Left colon (tissue), 2 donors: ENCODE measurements at regions not wholly inside any gene's neighbourhood (a gene's known extent, or its start where the extent isn't known, plus 50 kb on each side); places are given as distances from the start of the nearest gene placed in this dataset.
"Not testable (repeated sequence)": the region's sequence is repeated elsewhere in the genome, so short reads cannot be mapped to it uniquely, and the experiment has no call there.

Experiments used
- ATAC-seq: fragments of 200-7000 bp; cut with Tn5 transposase; one replicate; pipeline ENCODE4 v1.9.1; 2020; ENCODE audit warnings: mild to moderate bottlenecking, moderate library complexity
- DNase-seq, 2 donors: peaks; one replicate each; pipeline ENCODE4 v3.0.0-alpha.2; 2020
- intact Hi-C, 2 donors: fragments of 100-400 bp; cut with DNase I in 1 of 2; cut with micrococcal nuclease in 1 of 2; formaldehyde crosslinking; loops; one replicate each; pipeline versions ENCODE4 v1.11.2 to v1.14.0; 2022; cut with DNase I, micrococcal nuclease
- donor health status: DM: no; HTN: no; CAD: no.
- donor health status: DM: yes; HTN: yes; CAD: no.

DNA sequence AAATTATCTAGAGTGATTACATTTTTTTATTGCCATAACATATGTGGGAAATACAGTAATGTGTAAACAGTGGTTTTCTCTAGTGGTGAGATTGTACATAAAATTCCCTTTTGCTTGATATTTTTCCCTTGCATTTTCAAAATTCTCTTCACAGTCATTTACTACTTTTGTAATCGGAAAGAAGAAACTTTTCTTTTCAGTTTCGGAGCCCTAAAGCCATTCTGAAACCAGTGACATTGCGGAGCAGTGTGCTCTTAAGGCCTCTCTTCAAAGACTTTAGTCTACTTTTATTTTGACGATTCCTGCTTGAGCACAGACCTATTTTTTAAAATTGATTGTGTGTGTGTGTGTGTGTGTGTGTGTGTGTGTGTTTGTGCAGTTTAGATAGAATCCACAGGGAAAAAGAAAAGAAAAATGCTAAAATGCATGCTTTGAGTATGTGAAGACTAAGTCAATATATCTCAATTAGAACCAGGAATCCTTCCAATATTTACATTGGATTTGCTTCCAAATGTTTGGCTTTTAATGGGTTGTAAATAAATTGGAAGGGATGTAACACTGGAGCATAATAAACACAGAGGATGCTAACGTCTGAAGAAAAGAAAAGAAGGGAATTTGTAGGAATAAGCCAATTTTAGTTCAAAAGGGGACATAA is 357.4 kb downstream of the RND3 start:
- DNase-seq = no peak
- intact Hi-C loops = no loop called here
- ATAC-seq = no peak

DNA sequence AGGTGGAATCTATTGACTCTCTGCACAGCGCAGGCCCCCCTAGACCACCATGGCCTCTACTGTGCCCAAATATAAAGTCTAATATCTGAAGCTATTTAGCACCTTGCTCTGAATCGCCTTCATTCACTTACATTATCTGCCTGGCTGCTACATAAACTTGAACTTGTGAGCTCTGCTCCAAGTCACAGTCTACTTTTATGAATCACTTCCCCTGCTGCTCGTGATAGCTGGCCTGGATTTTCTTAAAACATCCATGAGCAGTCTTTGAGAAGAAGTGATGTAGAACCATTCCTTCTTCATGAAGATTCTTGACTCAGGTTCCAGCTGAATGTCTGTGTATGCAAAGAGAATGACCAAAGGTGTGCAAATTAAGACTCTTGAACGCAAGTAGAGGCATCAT is 359.5 kb downstream of the RND3 start:
- ATAC-seq = peak; percentile 34
- DNase-seq = no peak
- intact Hi-C loops = no loop called here

DNA sequence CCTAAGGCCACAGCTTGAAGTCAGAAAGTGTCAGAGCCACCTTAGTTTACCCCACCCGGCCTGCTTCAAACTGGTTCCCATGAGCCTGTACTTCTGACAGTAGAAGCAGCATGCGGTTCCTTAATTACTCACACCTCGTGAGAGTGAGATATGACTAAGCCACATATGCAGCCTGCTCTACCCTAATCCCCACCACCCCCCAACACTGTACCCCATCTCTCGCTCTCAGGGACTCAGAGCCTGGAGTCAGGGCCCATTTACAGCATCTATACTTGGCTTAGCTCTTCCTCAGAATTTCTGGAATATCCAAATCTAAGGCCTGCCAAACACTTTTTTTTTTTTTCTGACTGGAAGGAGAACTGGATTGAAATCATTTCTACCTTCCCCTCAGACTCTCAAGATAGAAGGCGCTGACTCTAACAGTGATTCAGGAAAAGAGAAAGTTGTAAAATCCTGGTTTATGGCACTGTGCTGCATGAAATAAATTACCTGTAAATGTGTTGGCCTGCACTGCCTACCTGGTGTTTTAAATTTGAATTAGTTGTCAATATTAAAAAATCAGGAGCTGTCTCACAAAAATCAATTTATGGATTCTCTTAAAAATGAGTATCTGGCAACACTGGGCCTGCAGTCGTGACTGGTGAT is 360.0 kb downstream of the RND3 start:
- intact Hi-C loops = no loop called here
- ATAC-seq (peak; percentile 95), DNase-seq (no peak)

DNA sequence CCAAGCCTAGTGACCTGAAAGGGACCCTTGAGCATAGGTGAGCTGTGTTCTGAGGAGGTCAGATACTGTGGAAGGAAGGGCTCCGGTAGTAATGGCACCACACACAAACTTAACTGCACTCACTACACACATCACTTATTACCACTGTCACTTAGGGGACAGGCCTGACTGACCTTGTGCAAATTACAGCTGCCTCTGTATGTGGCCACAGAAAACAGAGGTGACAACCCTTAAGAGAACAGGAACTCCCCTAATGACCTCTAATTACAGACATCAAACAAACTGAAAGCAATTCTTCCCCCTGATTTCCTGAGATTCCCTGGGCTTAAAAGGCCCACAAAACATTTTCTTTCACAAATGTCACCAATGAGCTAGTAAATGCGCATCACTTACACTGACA is 360.6 kb downstream of the RND3 start:
- ATAC-seq (no peak), DNase-seq (no peak)
- intact Hi-C loops = no loop called here

DNA sequence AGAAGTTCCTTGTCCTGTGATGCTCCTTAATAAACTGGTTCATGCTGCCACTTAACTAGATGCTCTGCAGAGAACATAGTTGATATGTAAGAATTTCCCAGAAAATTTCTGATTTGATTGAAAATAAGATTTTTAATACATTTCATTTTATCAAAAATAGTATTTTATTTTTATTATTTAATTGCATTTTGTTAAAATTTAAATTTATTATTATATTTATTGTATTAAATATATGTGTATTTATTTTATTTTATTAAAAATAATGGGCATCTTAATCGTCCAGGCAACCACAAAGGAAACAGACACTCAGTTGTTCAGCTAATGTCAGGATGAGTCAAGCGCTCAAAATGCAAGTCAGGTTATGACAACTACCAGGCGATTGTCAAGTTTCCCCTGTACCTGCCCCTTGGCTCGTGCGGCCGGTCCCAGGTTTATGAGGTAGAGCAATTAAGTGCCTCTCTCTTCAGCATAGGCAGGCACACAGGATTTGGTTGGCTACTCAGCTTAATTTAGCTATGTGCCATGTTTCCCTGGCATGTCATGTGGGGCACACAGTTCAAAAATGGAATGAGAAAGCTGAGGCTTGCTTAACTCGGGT is 361.2 kb downstream of the RND3 start:
- no peak for ATAC-seq
- intact Hi-C loops = no loop called here

DNA sequence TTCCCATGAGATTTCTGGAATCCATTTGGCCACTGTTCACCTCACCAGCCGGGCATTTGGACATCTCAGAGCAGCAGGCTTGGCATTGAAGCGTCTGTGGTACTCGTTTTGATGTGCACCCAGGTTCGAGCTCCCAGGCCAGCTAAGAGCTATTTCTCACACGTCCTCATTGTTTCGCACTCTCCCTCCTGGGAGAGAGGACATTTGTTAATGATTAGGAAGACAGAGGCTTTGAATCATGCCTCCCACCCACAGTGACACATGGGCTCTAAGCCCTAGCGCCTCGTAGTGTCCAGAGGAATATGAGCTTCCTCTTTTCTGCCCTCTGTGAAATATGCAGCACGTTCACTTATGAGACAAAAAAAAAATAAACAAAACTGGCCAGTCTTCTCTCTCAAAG is 361.8 kb downstream of the RND3 start:
- intact Hi-C loops = no loop called here
- ATAC-seq (no peak), DNase-seq (no peak)

More for the DNA sequence above, 361.2 kb downstream of the RND3 start:
- no peak for DNase-seq

DNA sequence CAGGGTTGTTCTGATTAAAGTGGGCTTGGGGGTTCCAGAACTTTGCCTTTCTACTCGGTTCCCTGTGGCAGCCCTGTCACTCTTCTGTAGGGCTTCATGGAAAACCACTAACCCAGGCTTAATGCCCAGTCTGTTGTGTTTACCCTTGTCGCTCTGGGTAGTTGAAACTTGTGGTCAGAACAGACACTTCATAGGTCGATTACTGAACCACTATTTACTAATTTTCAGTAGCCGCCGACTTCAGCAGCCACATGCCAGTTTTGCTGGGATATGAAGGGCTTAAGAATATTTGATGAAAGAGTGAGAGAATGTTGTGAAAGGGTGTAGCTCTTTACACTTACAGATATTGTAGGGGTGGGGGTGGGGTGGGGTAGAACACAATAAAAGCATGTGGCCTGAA is 362.3 kb downstream of the RND3 start:
- DNase-seq (no peak), ATAC-seq (no peak)
- intact Hi-C loops = no loop called here

DNA sequence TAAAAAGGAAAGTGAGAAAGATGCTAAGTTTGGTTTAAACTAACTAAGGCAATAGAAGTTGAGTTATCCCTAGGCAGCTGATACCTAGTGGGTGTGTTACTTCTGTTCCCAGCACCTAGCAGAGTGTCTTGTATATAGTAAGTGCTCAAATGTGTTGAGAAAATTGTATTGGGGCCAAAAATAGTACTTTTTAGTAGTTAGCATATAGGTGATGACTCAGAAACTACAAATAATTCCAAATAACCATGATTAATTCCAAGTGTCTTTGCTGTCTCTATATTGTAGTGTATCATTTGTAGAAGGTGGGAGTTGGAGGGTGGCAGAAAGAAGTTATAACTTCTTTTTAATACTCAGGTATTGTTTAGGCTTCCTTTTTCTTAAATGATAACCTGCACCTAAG is 362.7 kb downstream of the RND3 start:
- DNase-seq (no peak), ATAC-seq (no peak)
- intact Hi-C loops = no loop called here

DNA sequence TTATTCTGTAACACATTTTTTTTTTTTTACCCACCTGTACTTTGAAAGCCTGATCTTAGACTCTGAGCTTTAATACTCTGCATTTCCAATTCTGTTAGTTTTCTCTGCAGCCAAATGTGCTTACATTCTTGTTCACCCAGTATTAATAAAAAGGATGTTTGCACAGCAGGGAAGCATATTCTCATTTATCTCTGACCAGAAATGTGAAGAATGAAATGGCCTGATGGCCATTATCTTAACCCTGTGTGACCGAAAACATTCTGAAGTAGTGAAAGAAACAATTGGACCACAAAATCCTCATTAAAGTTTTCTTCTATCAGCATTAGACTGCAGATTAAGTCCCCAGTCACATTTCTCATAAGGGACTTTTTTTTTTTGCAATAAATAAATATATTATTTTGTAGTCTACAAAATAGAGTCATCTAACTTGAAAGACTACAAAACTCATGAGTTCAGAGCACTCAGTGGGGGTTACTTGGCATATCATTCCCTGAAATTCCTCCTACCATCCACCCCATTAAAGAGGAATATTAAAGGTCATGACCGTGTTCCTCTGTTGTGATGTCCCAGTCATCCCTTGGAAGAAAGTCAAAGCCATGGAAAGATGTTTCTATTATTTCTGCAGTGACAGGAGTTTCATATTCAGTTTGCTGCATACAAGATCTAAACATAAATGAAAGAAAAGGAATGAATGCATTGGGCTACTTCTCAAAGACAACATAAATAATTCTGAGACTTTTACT is 364.4 kb downstream of the RND3 start:
- ATAC-seq (no peak), DNase-seq (no peak)
- intact Hi-C loops = no loop called here

DNA sequence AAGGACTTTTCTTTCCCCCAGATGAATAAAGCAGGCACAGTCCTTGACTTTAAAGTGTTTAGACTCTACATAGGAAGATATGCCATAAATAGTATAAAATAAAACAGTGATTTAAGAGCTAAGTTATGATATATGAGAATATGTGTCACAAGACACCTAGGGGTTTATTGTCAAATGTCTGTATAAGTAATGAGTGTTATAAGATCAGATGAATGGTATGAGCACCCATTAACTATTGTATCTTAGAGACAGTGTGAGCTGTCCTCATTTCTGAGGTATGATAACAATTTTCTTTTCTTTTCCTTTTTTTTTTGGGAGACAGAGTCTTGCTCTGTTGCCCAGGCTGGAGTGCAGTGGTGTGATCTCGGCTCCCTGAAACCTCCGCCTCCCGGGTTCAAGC is 365.3 kb downstream of the RND3 start:
- ATAC-seq (no peak), DNase-seq (no peak)
- intact Hi-C loops = no loop called here

DNA sequence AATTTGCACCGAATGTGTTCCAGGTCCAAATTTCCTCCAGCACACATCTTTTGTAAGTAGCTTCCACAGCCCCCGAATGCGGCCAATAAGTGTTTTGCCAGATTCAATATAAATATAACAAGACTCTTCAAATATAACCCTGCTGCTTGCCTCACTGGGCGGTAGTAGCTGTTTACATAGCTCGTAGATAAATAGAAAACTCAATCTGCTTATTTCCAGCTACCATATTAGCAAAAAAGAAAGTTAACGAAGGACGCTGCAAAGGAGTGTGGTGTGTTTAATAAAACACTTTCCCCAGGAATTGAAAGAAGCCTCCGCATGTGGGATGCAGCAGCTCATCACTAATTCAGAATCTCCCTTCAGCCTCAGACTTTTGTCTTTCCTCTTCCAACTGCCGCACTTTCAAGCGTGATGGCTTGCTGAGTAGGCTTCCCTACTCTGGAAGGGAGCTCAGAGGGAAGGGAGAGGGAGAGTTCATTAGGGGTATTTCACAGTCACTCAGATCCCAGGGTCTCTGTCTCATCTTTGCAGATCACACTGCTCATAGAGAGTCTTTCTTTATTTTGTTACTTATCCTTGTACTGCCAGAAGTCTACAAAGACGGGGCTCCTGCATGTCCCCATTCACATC is 367.0 kb downstream of the RND3 start:
- no peak for ATAC-seq
- intact Hi-C loops = no loop called here
- no peak for DNase-seq

DNA sequence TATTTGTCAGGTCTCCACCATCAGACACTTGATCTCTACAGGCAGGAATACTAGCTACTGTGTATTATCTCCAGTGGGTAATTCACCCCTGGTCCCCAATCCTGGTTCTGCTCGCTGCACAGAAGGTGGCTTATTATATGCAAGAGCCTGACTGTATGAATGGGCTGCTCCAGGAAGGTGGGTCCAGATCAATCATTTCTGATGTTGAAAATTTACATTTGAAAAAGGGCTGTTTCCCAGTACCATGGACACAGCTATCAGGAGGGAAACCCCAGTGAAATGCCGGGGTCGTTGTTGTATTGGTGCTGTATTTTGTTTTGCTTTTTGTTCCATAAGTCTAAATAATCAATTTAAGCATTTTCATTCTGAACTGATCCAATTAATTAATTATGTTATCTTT is 367.6 kb downstream of the RND3 start:
- intact Hi-C loops = no loop called here
- DNase-seq (no peak), ATAC-seq (no peak)

DNA sequence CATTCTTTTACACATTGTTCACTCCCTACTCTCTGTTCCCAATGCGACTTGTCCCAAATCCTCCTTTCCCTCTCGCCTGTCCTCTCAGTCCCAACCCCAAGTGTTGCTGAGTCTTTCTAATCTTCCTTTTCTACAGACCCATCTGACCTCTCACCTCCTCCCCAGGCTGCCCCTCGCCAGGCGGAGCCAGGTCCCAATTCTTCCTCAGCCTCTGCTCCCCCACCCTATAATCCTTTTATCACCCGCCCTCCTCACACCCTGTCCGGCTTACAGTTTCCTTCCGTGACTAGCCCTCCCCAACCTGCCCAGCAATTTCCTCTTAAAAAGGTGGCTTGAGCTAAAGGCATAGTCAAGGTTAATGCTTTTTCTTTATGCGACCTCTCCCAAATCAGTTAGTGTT is 373.4 kb downstream of the RND3 start:
- DNase-seq, intact Hi-C loops, ATAC-seq: not testable (repeated sequence)

DNA sequence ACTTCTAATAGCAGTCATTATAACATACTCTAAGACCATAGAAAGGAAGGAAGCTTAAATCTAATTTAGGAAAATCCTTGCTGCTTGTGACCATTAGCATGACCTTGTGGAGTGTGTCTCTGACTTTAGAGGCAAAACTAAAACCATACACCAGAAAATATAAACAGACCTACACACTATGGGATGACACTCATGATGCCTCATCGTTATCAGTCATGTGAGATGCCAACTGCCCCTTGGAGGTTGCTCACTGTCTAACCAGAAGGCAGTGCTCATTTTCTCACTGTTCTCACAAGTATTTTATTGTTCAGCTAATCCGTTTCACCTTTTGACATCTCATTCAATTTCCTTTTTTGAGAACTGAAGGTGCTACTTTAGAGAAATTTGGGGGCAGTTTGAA is 376.9 kb downstream of the RND3 start:
- ATAC-seq (no peak), DNase-seq (no peak)
- intact Hi-C loops = no loop called here

DNA sequence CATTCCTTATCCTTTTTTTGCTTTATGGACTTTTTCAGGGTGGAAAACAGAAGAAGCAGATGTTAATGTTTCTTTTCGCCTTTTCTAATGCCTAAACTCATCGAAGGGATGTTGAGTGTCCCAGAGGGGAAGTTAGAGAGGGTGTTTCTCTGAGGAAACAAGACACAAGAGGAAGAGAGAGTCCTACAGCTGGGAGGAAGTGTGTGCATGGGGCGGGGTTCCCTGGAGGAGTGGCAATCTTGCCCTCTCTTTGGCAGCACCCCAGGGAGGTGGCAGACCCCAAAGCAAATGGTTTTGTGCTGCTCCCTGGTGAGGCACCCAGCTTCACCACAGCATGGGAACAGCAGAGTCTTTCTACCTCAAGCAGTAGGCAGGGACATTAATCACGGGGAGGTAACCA is 377.6 kb downstream of the RND3 start:
- DNase-seq = no peak
- no peak for ATAC-seq
- intact Hi-C loops = no loop called here

DNA sequence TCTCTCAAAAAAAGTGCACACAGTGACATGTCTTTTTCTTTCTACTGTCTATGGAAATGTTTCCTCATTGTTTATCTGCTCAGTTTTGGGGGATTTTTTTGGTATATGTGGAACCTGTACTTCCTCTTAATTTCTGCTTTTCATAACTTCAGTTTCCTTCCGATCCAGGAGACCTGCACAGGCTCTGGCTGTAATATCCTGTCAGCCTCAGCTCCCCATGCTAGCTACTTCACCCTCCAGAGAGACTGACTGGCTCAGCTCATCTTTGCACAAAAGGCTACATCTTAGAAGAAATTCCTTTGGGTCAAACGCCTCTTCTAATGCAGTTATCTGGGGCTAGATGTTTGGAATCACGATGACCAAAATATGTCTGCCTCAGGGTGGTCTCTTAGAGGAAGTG is 378.4 kb downstream of the RND3 start:
- DNase-seq (no peak), ATAC-seq (no peak)
- intact Hi-C loops = no loop called here

DNA sequence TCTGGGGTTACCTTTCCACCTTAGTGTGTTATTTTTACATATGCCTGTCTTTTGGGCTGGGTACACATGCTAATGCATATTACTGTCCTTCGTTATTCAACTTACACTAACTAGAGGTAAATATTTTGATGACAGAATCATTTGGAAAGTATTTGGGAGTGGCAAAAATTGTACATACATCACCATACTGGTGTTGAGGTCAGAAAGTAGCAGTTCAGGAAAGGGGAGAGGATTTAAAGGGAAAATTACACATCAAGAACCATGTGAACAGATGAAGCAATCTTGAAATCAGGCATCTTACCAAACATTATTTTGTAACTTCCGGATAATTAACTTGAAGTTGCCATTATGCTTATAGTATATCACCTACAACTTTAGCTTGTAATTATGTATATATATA is 379.7 kb downstream of the RND3 start:
- intact Hi-C loops = no loop called here
- no peak for ATAC-seq
- no peak for DNase-seq

DNA sequence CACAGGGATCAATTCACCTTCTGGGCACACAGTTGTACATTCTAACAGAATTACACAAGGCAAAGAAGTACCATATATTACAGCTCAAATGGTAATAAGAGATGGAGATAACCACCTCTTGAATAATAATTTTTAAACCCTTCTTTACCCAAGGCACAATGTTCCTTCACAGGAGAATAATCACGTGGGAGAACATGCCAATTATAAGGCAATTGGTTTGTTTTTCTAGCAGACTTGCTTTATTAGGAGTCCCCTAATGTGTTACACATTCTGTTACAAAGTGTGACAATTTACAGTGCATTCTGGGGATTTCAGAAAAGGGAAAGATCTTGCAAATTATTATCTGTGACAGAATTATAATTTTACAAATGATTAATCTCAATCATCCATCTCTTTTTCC is 380.3 kb downstream of the RND3 start:
- intact Hi-C loops = no loop called here
- DNase-seq (no peak), ATAC-seq (no peak)

DNA sequence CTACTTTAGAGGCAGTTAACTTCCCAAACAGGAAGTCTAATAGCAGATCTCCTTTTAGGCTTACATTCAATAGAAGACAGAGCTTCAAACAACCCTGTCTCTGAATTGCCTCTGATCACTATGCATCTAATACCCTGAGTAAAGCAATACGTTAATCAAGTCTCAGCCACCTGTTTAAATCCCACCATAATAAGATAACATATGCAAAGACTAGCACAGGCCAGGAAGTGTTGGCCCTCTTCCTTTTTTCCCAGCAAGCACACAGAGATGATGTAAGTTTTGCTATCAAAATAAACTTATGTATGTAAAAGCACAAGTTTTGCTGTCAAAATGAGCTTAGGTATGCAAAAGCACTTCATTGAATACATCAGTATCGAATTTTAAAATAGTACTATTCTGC is 385.5 kb downstream of the RND3 start:
- intact Hi-C loops = no loop called here
- no peak for DNase-seq
- no peak for ATAC-seq

DNA sequence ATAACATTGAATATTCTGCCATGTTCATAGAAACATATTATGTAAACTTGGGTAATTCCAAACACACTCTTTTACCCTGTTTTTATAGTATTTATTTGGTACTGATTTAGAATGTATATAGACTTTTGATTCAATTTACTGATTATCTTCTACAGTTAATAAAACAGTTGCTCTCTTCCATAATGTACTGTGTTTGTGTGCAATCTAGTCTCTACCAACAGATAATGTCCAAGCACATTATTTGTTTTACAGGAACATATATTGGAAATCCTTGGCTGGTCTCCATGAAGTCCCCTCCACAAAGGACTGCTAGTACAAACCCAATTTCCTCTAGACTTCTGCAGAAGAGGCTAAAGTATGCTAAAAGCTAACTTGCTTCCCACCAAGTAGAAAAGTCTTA is 386.6 kb downstream of the RND3 start:
- ATAC-seq (no peak), DNase-seq (no peak)
- intact Hi-C loops = no loop called here
